Lung (tissue), 11 donors: ENCODE measurements at regions not wholly inside any gene's neighbourhood (a gene's known extent, or its start where the extent isn't known, plus 50 kb on each side); places are given as distances from the start of the nearest gene placed in this dataset.

Experiments used
- ATAC-seq: fragments of 200-7000 bp; cut with Tn5 transposase; one replicate; pipeline ENCODE4 v1.9.1; 2020; ENCODE audit warnings: moderate number of reproducible peaks; ENCODE audit not compliant: insufficient read depth, low FRiP score
- DNase-seq, 3 donors: peaks; one replicate each; pipeline ENCODE4 v3.0.0-alpha.2; 2013 to 2017
- H3K27ac ChIP-seq, 2 donors: one replicate each; pipeline ENCODE4 v1.5.1; 2013; ENCODE audit warnings: mild to moderate bottlenecking in 2 of 2, moderate library complexity in 2 of 2, control low read depth in 1 of 2, inconsistent platforms in 1 of 2, low read depth in 1 of 2, low read length in 1 of 2
- H3K27me3 ChIP-seq, 3 donors: one replicate each; pipeline ENCODE4 v1.5.1; 2013; ENCODE audit warnings: low read length in 2 of 3; ENCODE audit not compliant: control insufficient read depth in 3 of 3, insufficient read depth in 3 of 3
- H3K36me3 ChIP-seq, 4 donors: one replicate each; pipeline ENCODE4 v1.5.1; 2013; ENCODE audit warnings: low read length in 4 of 4, mild to moderate bottlenecking in 1 of 4, moderate library complexity in 1 of 4; ENCODE audit not compliant: control insufficient read depth in 4 of 4, insufficient read depth in 4 of 4
- H3K4me1 ChIP-seq, 5 donors: one replicate each; pipeline ENCODE4 v1.5.1; 2013; ENCODE audit warnings: low read length in 5 of 5, mild to moderate bottlenecking in 2 of 5, moderate library complexity in 1 of 5; ENCODE audit not compliant: control insufficient read depth in 5 of 5, insufficient read depth in 5 of 5
- H3K4me3 ChIP-seq: one replicate; pipeline ENCODE4 v1.5.1; 2013; ENCODE audit warnings: mild to moderate bottlenecking, control low read depth, moderate library complexity
- H3K9ac ChIP-seq, 2 donors: one replicate each; pipeline ENCODE4 v1.5.1; 2013; ENCODE audit warnings: low read length in 2 of 2, control low read depth in 1 of 2; ENCODE audit not compliant: insufficient read depth in 1 of 2
- H3K9me3 ChIP-seq, 4 donors: one replicate each; pipeline ENCODE4 v1.5.1; 2013; ENCODE audit warnings: low read length in 3 of 4, mild to moderate bottlenecking in 1 of 4, moderate library complexity in 1 of 4; ENCODE audit not compliant: control insufficient read depth in 4 of 4, insufficient read depth in 3 of 4
- CTCF ChIP-seq: IDR thresholded peaks from 2 replicates; pipeline ENCODE4 v1.5.1; 2012; ENCODE audit warnings: mild to moderate bottlenecking; ENCODE audit errors: control extremely low read depth, extremely low read depth
- WGBS, 2 donors: extraction: QIAGEN DNeasy Blood & Tissue Kit; methylation state at CpG; one replicate each; pipeline ENCODE4 v1.1.7; 2013; 5-methylcytosine and 5-hydroxymethylcytosine counted together
- donor health status: control.
- donor health status: control.
- donor health status: Bipolar disorder and iron deficiency.
- donor health status: healthy.
- donor health status: DM: yes; HTN: yes; CAD: no.

- H3K9me3 ChIP-seq, result no peaks in the 10 kb centered on the region
- no peaks in the 10 kb centered on the region for H3K36me3 ChIP-seq
- DNase-seq (no peak), ATAC-seq (no peak)
- no peak overlapping the region for H3K9ac ChIP-seq
- no peaks in the 10 kb centered on the region for H3K4me1 ChIP-seq
- WGBS, 2 donors, result 81 to 92% methylated on average over 1 of the region's 1 CpG
- H3K27me3 ChIP-seq, result no peaks in the 10 kb centered on the region
- TF ChIP-seq CTCF, result no peak
- H3K27ac ChIP-seq, result no peak overlapping the region
- no peak overlapping the region for H3K4me3 ChIP-seq
These were observed 63.5 kb upstream of the DCD start for GRCh38 chr12:54711669-54712068.

- ATAC-seq (no peak), DNase-seq (no peak)
- Histone ChIP-seq H3K4me1 (no peaks in the 10 kb centered on the region), H3K9ac (no peak overlapping the region), H3K27ac (no peak overlapping the region), H3K4me3 (no peak overlapping the region), H3K9me3 (no peaks in the 10 kb centered on the region), H3K36me3 (no peaks in the 10 kb centered on the region), H3K27me3 (no peaks in the 10 kb centered on the region)
- WGBS, 2 donors, result 59 to 65% methylated on average over 4 of the region's 4 CpGs
- TF ChIP-seq CTCF, result no peak
These were observed 60.7 kb upstream of the DCD start for GRCh38 chr12:54708826-54709225.

DNA sequence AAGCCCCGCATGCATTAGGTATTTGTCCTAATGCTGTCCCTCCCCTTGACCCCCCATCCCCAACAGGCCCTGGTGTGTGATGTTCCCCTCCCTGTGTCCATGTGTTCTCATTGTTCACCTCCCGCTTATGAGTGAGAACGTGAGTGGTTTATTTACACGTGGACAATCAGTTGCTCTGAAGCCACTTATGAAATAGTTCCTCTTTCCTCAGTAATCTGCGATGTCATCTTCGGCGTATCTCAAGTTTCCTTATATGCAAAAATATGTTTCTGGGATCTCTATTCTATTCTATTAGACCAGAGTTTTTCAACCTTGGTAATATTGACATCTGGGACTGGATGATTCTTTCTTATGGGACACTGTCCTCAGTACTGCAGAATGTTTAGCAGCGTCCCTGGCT lies 56.0 kb upstream of the DCD start:
- Histone ChIP-seq H3K9me3 (no peaks in the 10 kb centered on the region), H3K4me3 (no peak overlapping the region), H3K36me3 (no peaks in the 10 kb centered on the region), H3K27ac (no peak overlapping the region), H3K27me3 (no peaks in the 10 kb centered on the region), H3K9ac (no peak overlapping the region), H3K4me1 (no peaks in the 10 kb centered on the region)
- ATAC-seq, result no peak
- DNase-seq, result no peak
- TF ChIP-seq CTCF, result no peak
- 36 to 56% methylated on average over 8 of the region's 8 CpGs for WGBS, 2 donors

DNA sequence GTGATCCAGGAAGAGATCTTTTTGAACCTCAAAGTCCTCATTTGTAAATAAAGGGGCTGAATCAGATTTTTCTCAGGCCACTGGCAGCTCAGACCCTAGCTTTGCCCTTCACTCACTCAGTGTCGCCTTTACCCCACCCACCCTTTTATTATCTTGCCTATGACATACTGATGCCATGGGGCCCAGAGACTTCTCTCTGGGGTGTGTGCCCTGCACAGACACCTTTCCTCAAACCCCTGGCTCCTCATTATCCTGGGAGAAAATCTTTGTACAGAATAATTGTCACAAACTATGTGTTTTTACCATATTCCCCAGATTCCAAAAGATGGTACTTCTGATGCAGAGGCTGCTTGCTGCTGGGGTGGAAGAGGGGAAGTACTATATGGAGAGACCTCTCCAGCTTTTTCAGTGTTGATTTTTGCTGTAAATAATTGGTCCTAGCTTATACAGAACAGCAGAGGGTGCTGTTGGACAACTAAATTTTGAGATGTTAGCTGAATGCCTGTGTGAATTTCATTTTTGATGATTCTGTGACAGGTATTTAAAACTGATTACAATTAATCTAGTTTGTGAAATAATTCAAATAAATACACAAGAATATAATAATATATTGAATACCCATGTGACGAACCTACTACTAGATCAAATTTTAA lies 53.9 kb upstream of the DCD start:
- Histone ChIP-seq H3K4me1 (no peaks in the 10 kb centered on the region), H3K9me3 (no peaks in the 10 kb centered on the region), H3K9ac (no peak overlapping the region), H3K27me3 (no peaks in the 10 kb centered on the region), H3K4me3 (no peak overlapping the region), H3K36me3 (no peaks in the 10 kb centered on the region), H3K27ac (no peak overlapping the region)
- peak in 2 of 3 donors; percentile 56 to 72 for DNase-seq
- ATAC-seq, result no peak
- WGBS, 2 donors, result 30 to 37% methylated on average over 2 of the region's 2 CpGs
- TF ChIP-seq CTCF, result peak; percentile 38
